Mesendoderm (in vitro differentiated cells): ENCODE measurements at regions not wholly inside any gene's neighbourhood (a gene's known extent, or its start where the extent isn't known, plus 50 kb on each side); places are given as distances from the start of the nearest gene placed in this dataset.

Source experiments
- DNase-seq: peaks from one replicate; pipeline ENCODE4 v3.0.0; 2013
- H2AK5ac ChIP-seq: 2 replicates; pipeline ENCODE4 v1.6.1; 2013; ENCODE audit warnings: low read length, inconsistent platforms
- H2BK120ac ChIP-seq: 2 replicates; pipeline ENCODE4 v1.6.1; 2013; ENCODE audit warnings: low read depth, mild to moderate bottlenecking, low read length, moderate library complexity, mixed read lengths
- H2BK15ac ChIP-seq: replicated peaks from 2 replicates; pipeline ENCODE4 v1.6.1; 2013; ENCODE audit warnings: low read depth, mild to moderate bottlenecking, moderate library complexity
- H2BK5ac ChIP-seq: 2 replicates; pipeline ENCODE4 v1.6.1; 2013; ENCODE audit warnings: low read length, inconsistent platforms
- H3K18ac ChIP-seq: 2 replicates; pipeline ENCODE4 v1.6.1; 2013; ENCODE audit warnings: mild to moderate bottlenecking, low read length, mixed read lengths
- H3K23ac ChIP-seq: one replicate; pipeline ENCODE4 v1.6.1; 2013; ENCODE audit warnings: low read length
- H3K27ac ChIP-seq: 2 replicates; pipeline ENCODE4 v1.5.1; 2013; ENCODE audit warnings: low read depth, mild to moderate bottlenecking, inconsistent platforms, low read length, moderate library complexity
- H3K27me3 ChIP-seq: 2 replicates; pipeline ENCODE4 v1.6.1; 2013; ENCODE audit warnings: low read length, control low read depth, mild to moderate bottlenecking, inconsistent platforms; ENCODE audit not compliant: insufficient read depth, poor library complexity
- H3K36me3 ChIP-seq: 2 replicates; pipeline ENCODE4 v1.6.1; 2013; ENCODE audit warnings: low read length, inconsistent platforms; ENCODE audit not compliant: control insufficient read depth, insufficient read depth
- H3K4ac ChIP-seq: one replicate; pipeline ENCODE4 v1.6.1; 2013; ENCODE audit warnings: low read depth, mild to moderate bottlenecking, low read length, moderate library complexity
- H3K4me1 ChIP-seq: 2 replicates; pipeline ENCODE4 v1.6.1; 2013; ENCODE audit warnings: low read depth, low read length, inconsistent platforms; ENCODE audit not compliant: control insufficient read depth
- H3K4me2 ChIP-seq: 2 replicates; pipeline ENCODE4 v1.6.1; 2013; ENCODE audit warnings: low read length
- H3K4me3 ChIP-seq: 2 replicates; pipeline ENCODE4 v1.5.1; 2013; ENCODE audit warnings: mild to moderate bottlenecking, low read length
- H3K56ac ChIP-seq: one replicate; pipeline ENCODE4 v1.6.1; 2013; ENCODE audit warnings: low read length
- H3K79me1 ChIP-seq: 2 replicates; pipeline ENCODE4 v1.6.1; 2013; ENCODE audit warnings: low read length, inconsistent platforms
- H3K79me2 ChIP-seq: 2 replicates; pipeline ENCODE4 v1.6.1; 2013; ENCODE audit warnings: mild to moderate bottlenecking, low read length; ENCODE audit not compliant: control insufficient read depth, insufficient read depth
- H3K9ac ChIP-seq: 2 replicates; pipeline ENCODE4 v1.6.1; 2013; ENCODE audit warnings: low read length, inconsistent platforms
- H4K5ac ChIP-seq: one replicate; pipeline ENCODE4 v1.6.1; 2013; ENCODE audit warnings: low read length
- H4K8ac ChIP-seq: one replicate; pipeline ENCODE4 v1.6.1; 2013; ENCODE audit warnings: low read depth, mild to moderate bottlenecking, control low read depth, low read length, moderate library complexity
- WGBS: extraction: QIAGEN DNeasy Blood & Tissue Kit; methylation state at CpG from one replicate; pipeline ENCODE4 v1.1.7; 2013; ENCODE audit warnings: low lambda C conversion rate, missing lambda C conversion rate; ENCODE audit not compliant: insufficient coverage; ENCODE audit errors: extremely low coverage; 5-methylcytosine and 5-hydroxymethylcytosine counted together

GRCh38 chr11:119486016-119486415 is 63.0 kb upstream of the THY1 start:
- H3K4me2 ChIP-seq: no peak overlapping the region
- H2BK120ac ChIP-seq: no peak overlapping the region
- no peak overlapping the region for H3K27ac ChIP-seq
- no peak overlapping the region for H3K9ac ChIP-seq
- no peaks in the 10 kb centered on the region for H3K4me1 ChIP-seq
- no peak overlapping the region for H3K23ac ChIP-seq
- no peaks in the 10 kb centered on the region for H3K79me2 ChIP-seq
- no peak overlapping the region for H3K56ac ChIP-seq
- H3K27me3 ChIP-seq: no peaks in the 10 kb centered on the region
- H3K36me3 ChIP-seq: no peaks in the 10 kb centered on the region
- H4K8ac ChIP-seq: no peak overlapping the region
- H3K18ac ChIP-seq: no peak overlapping the region
- H2BK15ac ChIP-seq: no peak overlapping the region
- DNase-seq: no peak
- no peak overlapping the region for H3K4me3 ChIP-seq
- H2AK5ac ChIP-seq: no peak overlapping the region
- WGBS: no CpG with 5 or more reads among the region's 6 CpGs
- H3K4ac ChIP-seq: no peak overlapping the region
- no peak overlapping the region for H2BK5ac ChIP-seq
- no peaks in the 10 kb centered on the region for H3K79me1 ChIP-seq
- no peak overlapping the region for H4K5ac ChIP-seq

GRCh38 chr11:119484741-119485605 is 62.0 kb upstream of the THY1 start:
- H2AK5ac ChIP-seq: no peak overlapping the region
- H3K56ac ChIP-seq: no peak overlapping the region
- no peaks in the 10 kb centered on the region for H3K4me1 ChIP-seq
- H3K23ac ChIP-seq: no peak overlapping the region
- no peak overlapping the region for H4K8ac ChIP-seq
- H2BK5ac ChIP-seq: no peak overlapping the region
- H3K4me3 ChIP-seq: no peak overlapping the region
- DNase-seq: peak; percentile 56
- no peak overlapping the region for H3K4me2 ChIP-seq
- no peak overlapping the region for H2BK120ac ChIP-seq
- H3K9ac ChIP-seq: no peak overlapping the region
- no peak overlapping the region for H2BK15ac ChIP-seq
- H3K27me3 ChIP-seq: no peaks in the 10 kb centered on the region
- no peak overlapping the region for H3K27ac ChIP-seq
- no peak overlapping the region for H3K18ac ChIP-seq
- WGBS: 100% methylated on average over 4 of the region's 21 CpGs
- H3K79me2 ChIP-seq: no peaks in the 10 kb centered on the region
- no peaks in the 10 kb centered on the region for H3K79me1 ChIP-seq
- no peak overlapping the region for H3K4ac ChIP-seq
- no peaks in the 10 kb centered on the region for H3K36me3 ChIP-seq
- no peak overlapping the region for H4K5ac ChIP-seq

GRCh38 chr11:119483881-119484371 is 61.0 kb upstream of the THY1 start:
- Histone ChIP-seq H3K4me3 (no peak overlapping the region), H4K5ac (no peak overlapping the region), H2BK120ac (no peak overlapping the region), H3K27ac (no peak overlapping the region), H2BK15ac (no peak overlapping the region), H3K4me1 (no peaks in the 10 kb centered on the region), H3K79me1 (no peaks in the 10 kb centered on the region), H3K36me3 (no peaks in the 10 kb centered on the region), H2AK5ac (no peak overlapping the region), H3K27me3 (no peaks in the 10 kb centered on the region), H2BK5ac (no peak overlapping the region), H3K4me2 (no peak overlapping the region), H3K23ac (no peak overlapping the region), H3K18ac (no peak overlapping the region), H3K9ac (no peak overlapping the region), H3K79me2 (no peaks in the 10 kb centered on the region), H3K56ac (no peak overlapping the region), H3K4ac (no peak overlapping the region), H4K8ac (no peak overlapping the region)
- no CpG with 5 or more reads among the region's 9 CpGs for WGBS
- DNase-seq: no peak

GRCh38 chr11:119483341-119483880 is 60.4 kb upstream of the THY1 start:
- H3K23ac ChIP-seq: no peak overlapping the region
- H3K27me3 ChIP-seq: no peaks in the 10 kb centered on the region
- H3K4me2 ChIP-seq: no peak overlapping the region
- no peak overlapping the region for H2BK120ac ChIP-seq
- H3K27ac ChIP-seq: no peak overlapping the region
- H3K18ac ChIP-seq: no peak overlapping the region
- H3K9ac ChIP-seq: no peak overlapping the region
- H3K36me3 ChIP-seq: no peaks in the 10 kb centered on the region
- no peak overlapping the region for H2BK15ac ChIP-seq
- no peak overlapping the region for H3K56ac ChIP-seq
- H3K4me1 ChIP-seq: no peaks in the 10 kb centered on the region
- H2AK5ac ChIP-seq: no peak overlapping the region
- no CpG with 5 or more reads among the region's 11 CpGs for WGBS
- no peaks in the 10 kb centered on the region for H3K79me1 ChIP-seq
- no peak overlapping the region for H4K8ac ChIP-seq
- no peak overlapping the region for H3K4ac ChIP-seq
- no peaks in the 10 kb centered on the region for H3K79me2 ChIP-seq
- no peak for DNase-seq
- no peak overlapping the region for H3K4me3 ChIP-seq
- no peak overlapping the region for H4K5ac ChIP-seq
- no peak overlapping the region for H2BK5ac ChIP-seq

- no peak overlapping the region for H3K18ac ChIP-seq
- H3K9ac ChIP-seq: no peak overlapping the region
- H3K27me3 ChIP-seq: no peaks in the 10 kb centered on the region
- no peak overlapping the region for H3K27ac ChIP-seq
- no peaks in the 10 kb centered on the region for H3K36me3 ChIP-seq
- H2BK15ac ChIP-seq: no peak overlapping the region
- H4K8ac ChIP-seq: no peak overlapping the region
- no peaks in the 10 kb centered on the region for H3K79me1 ChIP-seq
- H3K79me2 ChIP-seq: no peaks in the 10 kb centered on the region
- no peak overlapping the region for H3K4me3 ChIP-seq
- H2BK120ac ChIP-seq: no peak overlapping the region
- no peak for DNase-seq
- no peak overlapping the region for H4K5ac ChIP-seq
- H2AK5ac ChIP-seq: no peak overlapping the region
- H3K4me2 ChIP-seq: no peak overlapping the region
- H3K4me1 ChIP-seq: no peaks in the 10 kb centered on the region
- H3K56ac ChIP-seq: no peak overlapping the region
- H3K23ac ChIP-seq: peak overlapping the region; percentile 6
- no peak overlapping the region for H2BK5ac ChIP-seq
- H3K4ac ChIP-seq: no peak overlapping the region
- WGBS: no CpG with 5 or more reads among the region's 9 CpGs
Observed at GRCh38 chr11:119482521-119483011, 59.6 kb upstream of the THY1 start.
